ENCODE measurements at regions not wholly inside any gene's neighbourhood (a gene's known extent, or its start where the extent isn't known, plus 50 kb on each side); places are given as distances from the start of the nearest gene placed in this dataset.

GRCh38 chr17:49910858-49911204 lies 58.2 kb upstream of the DLX4 start:
- Histone ChIP-seq H3K27ac (no peak overlapping the region), H3K27me3 (ENCODE audit: low read depth) (peaks cover 62% of the 10 kb centered on the region), H3K4me1 (no peaks in the 10 kb centered on the region), H3K4me3 (no peak overlapping the region), H3K9me3 (no peaks in the 10 kb centered on the region), H3K36me3 (no peaks in the 10 kb centered on the region)
- ATAC-seq (no peak), DNase-seq (no peak)
- TF ChIP-seq, protein P1, sequence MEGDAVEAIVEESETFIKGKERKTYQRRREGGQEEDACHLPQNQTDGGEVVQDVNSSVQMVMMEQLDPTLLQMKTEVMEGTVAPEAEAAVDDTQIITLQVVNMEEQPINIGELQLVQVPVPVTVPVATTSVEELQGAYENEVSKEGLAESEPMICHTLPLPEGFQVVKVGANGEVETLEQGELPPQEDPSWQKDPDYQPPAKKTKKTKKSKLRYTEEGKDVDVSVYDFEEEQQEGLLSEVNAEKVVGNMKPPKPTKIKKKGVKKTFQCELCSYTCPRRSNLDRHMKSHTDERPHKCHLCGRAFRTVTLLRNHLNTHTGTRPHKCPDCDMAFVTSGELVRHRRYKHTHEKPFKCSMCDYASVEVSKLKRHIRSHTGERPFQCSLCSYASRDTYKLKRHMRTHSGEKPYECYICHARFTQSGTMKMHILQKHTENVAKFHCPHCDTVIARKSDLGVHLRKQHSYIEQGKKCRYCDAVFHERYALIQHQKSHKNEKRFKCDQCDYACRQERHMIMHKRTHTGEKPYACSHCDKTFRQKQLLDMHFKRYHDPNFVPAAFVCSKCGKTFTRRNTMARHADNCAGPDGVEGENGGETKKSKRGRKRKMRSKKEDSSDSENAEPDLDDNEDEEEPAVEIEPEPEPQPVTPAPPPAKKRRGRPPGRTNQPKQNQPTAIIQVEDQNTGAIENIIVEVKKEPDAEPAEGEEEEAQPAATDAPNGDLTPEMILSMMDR (IDR thresholded peaks at IDR 0.05), result no peak
- intact Hi-C loops (cut with DNase I), result no loop called here

DNA sequence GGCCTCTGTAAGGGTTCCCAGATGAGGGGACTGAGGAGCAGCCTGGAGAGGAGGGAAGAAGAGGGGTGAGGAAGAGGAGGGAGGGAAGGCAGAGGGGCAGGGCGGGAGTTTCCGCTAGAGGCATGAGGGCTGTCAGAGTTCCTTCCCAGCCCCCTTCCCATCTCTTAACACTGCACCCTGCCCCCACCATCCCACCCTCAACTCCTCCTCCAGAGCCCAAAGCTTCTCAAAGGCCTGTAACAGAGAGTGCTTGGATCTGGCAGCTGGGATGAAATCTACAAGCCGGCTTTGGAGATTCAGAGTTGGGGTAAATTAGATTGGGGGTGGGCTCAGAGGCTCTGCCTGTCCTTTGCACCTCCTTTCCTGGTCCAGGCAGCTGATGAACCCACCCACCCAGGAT lies 57.3 kb upstream of the DLX4 start:
- intact Hi-C loops (cut with DNase I), result no loop called here
- ATAC-seq (no peak), DNase-seq (no peak)
- Histone ChIP-seq H3K4me3 (no peak overlapping the region), H3K36me3 (no peaks in the 10 kb centered on the region), H3K9me3 (no peaks in the 10 kb centered on the region), H3K4me1 (no peaks in the 10 kb centered on the region), H3K27ac (no peak overlapping the region), H3K27me3 (ENCODE audit: low read depth) (peaks cover 60% of the 10 kb centered on the region)
- TF ChIP-seq, protein P1 (IDR thresholded peaks at IDR 0.05), result no peak

- ATAC-seq (no peak), DNase-seq (no peak)
- TF ChIP-seq, protein P1 (IDR thresholded peaks at IDR 0.05), result no peak
- no peaks in the 10 kb centered on the region for H3K36me3 ChIP-seq
- peaks cover 49% of the 10 kb centered on the region for H3K27me3 ChIP-seq (ENCODE audit: low read depth)
- intact Hi-C loops (cut with DNase I), result no loop called here
- H3K4me3 ChIP-seq, result no peak overlapping the region
- H3K27ac ChIP-seq, result no peak overlapping the region
- no peaks in the 10 kb centered on the region for H3K9me3 ChIP-seq
- H3K4me1 ChIP-seq, result no peaks in the 10 kb centered on the region
Observed at GRCh38 chr17:49913226-49914095, 55.5 kb upstream of the DLX4 start.

- no peak overlapping the region for H3K27ac ChIP-seq
- H3K4me1 ChIP-seq, result no peaks in the 10 kb centered on the region
- H3K27me3 ChIP-seq (ENCODE audit: low read depth), result peaks cover 44% of the 10 kb centered on the region
- DNase-seq, result no peak
- no peaks in the 10 kb centered on the region for H3K9me3 ChIP-seq
- H3K4me3 ChIP-seq, result no peak overlapping the region
- H3K36me3 ChIP-seq, result no peaks in the 10 kb centered on the region
- TF ChIP-seq, protein P1 (IDR thresholded peaks at IDR 0.05), result no peak
- no peak for ATAC-seq
- intact Hi-C loops (cut with DNase I), result no loop called here
Observed at GRCh38 chr17:49914096-49914490, 54.9 kb upstream of the DLX4 start.

- Histone ChIP-seq H3K4me1 (no peaks in the 10 kb centered on the region), H3K4me3 (no peak overlapping the region), H3K27ac (no peak overlapping the region), H3K36me3 (no peaks in the 10 kb centered on the region), H3K9me3 (no peaks in the 10 kb centered on the region), H3K27me3 (ENCODE audit: low read depth) (peaks cover 39% of the 10 kb centered on the region)
- intact Hi-C loops (cut with DNase I), result no loop called here
- ATAC-seq (no peak), DNase-seq (no peak)
- TF ChIP-seq, protein P1 (IDR thresholded peaks at IDR 0.05), result no peak
Observed at GRCh38 chr17:49914664-49915063, 54.3 kb upstream of the DLX4 start.
